GM12878 (cell line): ENCODE measurements at regions not wholly inside any gene's neighbourhood (a gene's known extent, or its start where the extent isn't known, plus 50 kb on each side); places are given as distances from the start of the nearest gene placed in this dataset.

Source experiments
- ATAC-seq: fragments of 200-7000 bp; cut with Tn5 transposase; 3 replicates; pipeline ENCODE4 v1.9.1; 2020; ENCODE audit warnings: mild to moderate bottlenecking, moderate library complexity
- BruUV-seq: library from RNA; stranded (reverse); fragments of 400-500 nt; replicated peaks from 2 replicates; lab custom pipeline; 2021; lab: Mats Ljungman, UMichigan
- CTCF ChIA-PET: fragments of 300-600 bp; sonication (Branson Sonifier 250); formaldehyde crosslinking; extraction: SDS; loops from one replicate; lab custom pipeline; 2021; ENCODE audit warnings: inconsistent platforms; lab: Yijun Ruan, JAX
- POLR2A ChIA-PET: fragments of 350-600 bp; formaldehyde crosslinking; extraction: SDS; loops from one replicate; lab custom pipeline; 2021; ENCODE audit warnings: inconsistent platforms; lab: Charles Lee
- RAD21 ChIA-PET: fragments of 300-600 bp; sonication (Branson Sonifier 250); formaldehyde crosslinking; loops from one replicate; lab custom pipeline; 2023; ENCODE audit warnings: antibody characterized with exemption; ENCODE audit not compliant: unreplicated experiment; lab: Charles Lee
- SMC1A ChIA-PET: fragments of 300-600 bp; sonication (Branson Sonifier 250); formaldehyde crosslinking; loops from one replicate; lab custom pipeline; 2023; ENCODE audit not compliant: unreplicated experiment, uncharacterized antibody; lab: Charles Lee
- DNase-seq: peaks from one replicate; pipeline ENCODE4 v3.0.0-alpha.2; 2011; ENCODE audit warnings: low read depth, low spot score
- FAIRE-seq: peaks from 3 replicates; lab custom pipeline; 2011; peaks lifted over from hg19 to GRCh38; lab: Jason Lieb, UNC
- H2AFZ ChIP-seq: 2 replicates; pipeline ENCODE4 v1.6.0; 2011; ENCODE audit warnings: low read depth, low read length, control low read depth; ENCODE audit not compliant: control insufficient read depth
- H3K27ac ChIP-seq: 2 replicates; pipeline ENCODE4 v1.5.1; 2011; ENCODE audit warnings: control low read depth; ENCODE audit not compliant: control insufficient read depth, insufficient read depth
- H3K27me3 ChIP-seq, 2 experiments: replicated peaks in 1 of 2; 2 replicates each; pipeline versions ENCODE4 v1.6.0 to v1.6.1; 2011; ENCODE audit warnings: low read length in 1 of 2; ENCODE audit not compliant: control insufficient read depth in 2 of 2, insufficient read depth in 2 of 2
- H3K36me3 ChIP-seq, 2 experiments: 2 replicates each; pipeline ENCODE4 v1.5.1; 2011; ENCODE audit warnings: low read length in 1 of 2; ENCODE audit not compliant: control insufficient read depth in 2 of 2, insufficient read depth in 2 of 2
- H3K4me1 ChIP-seq: 2 replicates; pipeline ENCODE4 v1.6.1; 2011; ENCODE audit warnings: mild to moderate bottlenecking, low read length, moderate library complexity, mixed read lengths; ENCODE audit not compliant: control insufficient read depth, insufficient read depth
- H3K4me2 ChIP-seq: 2 replicates; pipeline ENCODE4 v1.6.0; 2011; ENCODE audit warnings: control low read depth; ENCODE audit not compliant: control insufficient read depth, insufficient read depth
- H3K4me3 ChIP-seq: fragments of 200-600 bp; sonication (generic); 2 replicates; pipeline ENCODE4 v1.5.1; 2016
- H3K79me2 ChIP-seq: 2 replicates; pipeline ENCODE4 v1.6.0; 2011; ENCODE audit warnings: low read length; ENCODE audit not compliant: control insufficient read depth, insufficient read depth
- H3K9ac ChIP-seq: 2 replicates; pipeline ENCODE4 v1.8.0; 2011; ENCODE audit warnings: low read length, control low read depth, mixed read lengths; ENCODE audit not compliant: control insufficient read depth, insufficient read depth
- H3K9me3 ChIP-seq: replicated peaks from 3 replicates; pipeline ENCODE4 v1.5.1; 2011; ENCODE audit warnings: mild to moderate bottlenecking, low read length; ENCODE audit not compliant: control insufficient read depth, insufficient read depth
- H4K20me1 ChIP-seq: 2 replicates; pipeline ENCODE4 v1.6.0; 2011; ENCODE audit not compliant: control insufficient read depth, insufficient read depth
- BMI1 ChIP-seq: fragments of 450-650 bp; IDR thresholded peaks from 2 replicates; pipeline ENCODE4 v1.6.1; 2016; ENCODE audit warnings: mild to moderate bottlenecking, moderate library complexity, borderline replicate concordance
- CEBPB ChIP-seq, 2 experiments: fragments of 150-350 bp in 1 of 2; IDR thresholded peaks; 2 replicates each; pipeline ENCODE4 v1.6.1; 2012 to 2014; ENCODE audit warnings: low read depth in 2 of 2, low read length in 2 of 2, borderline replicate concordance in 1 of 2, inconsistent platforms in 1 of 2
- CREB1 ChIP-seq: IDR thresholded peaks from 2 replicates; pipeline ENCODE4 v1.6.1; 2012; ENCODE audit warnings: low read depth, mild to moderate bottlenecking, inconsistent platforms
- E4F1 ChIP-seq: fragments of 450-650 bp; IDR thresholded peaks from 2 replicates; pipeline ENCODE4 v1.6.1; 2018; ENCODE audit warnings: borderline replicate concordance, mild to moderate bottlenecking; ENCODE audit not compliant: partially characterized antibody
- HDAC6 ChIP-seq: fragments of 200-600 bp; sonication (generic); IDR thresholded peaks from one replicate; pipeline ENCODE4 v1.8.0; 2017; ENCODE audit warnings: antibody characterized with exemption; ENCODE audit not compliant: unreplicated experiment
- JUNB ChIP-seq: IDR thresholded peaks from 2 replicates; pipeline ENCODE4 v1.6.1; 2016; ENCODE audit warnings: antibody characterized with exemption, mild to moderate bottlenecking
- MXI1 ChIP-seq: fragments of 150-350 bp; IDR thresholded peaks from 2 replicates; pipeline ENCODE4 v1.6.1; 2011; ENCODE audit warnings: low read depth, mild to moderate bottlenecking, inconsistent platforms, low read length, improper control_type of control experiment
- SREBF2 ChIP-seq: IDR thresholded peaks from 2 replicates; pipeline ENCODE4 v1.6.1; 2012; ENCODE audit warnings: mild to moderate bottlenecking, low read length
- STAT3 ChIP-seq: IDR thresholded peaks from 2 replicates; pipeline ENCODE4 v1.6.1; 2011; ENCODE audit warnings: low read depth, low read length, improper control_type of control experiment
- SUPT20H ChIP-seq: IDR thresholded peaks from 2 replicates; pipeline ENCODE4 v1.6.1; 2011; ENCODE audit warnings: low read depth, mild to moderate bottlenecking, low read length, moderate library complexity, borderline replicate concordance; ENCODE audit not compliant: control insufficient read depth
- WGBS: methylation state at CpG from one replicate; pipeline ENCODE4 v1.1.6; 2016; ENCODE audit warnings: low lambda C conversion rate; ENCODE audit not compliant: insufficient replicate concordance, insufficient coverage; ENCODE audit errors: missing lambda C conversion rate; 5-methylcytosine and 5-hydroxymethylcytosine counted together
- in situ Hi-C: fragments of 300-500 bp; cut with MboI; formaldehyde crosslinking; loops from 9 replicates; pipeline ENCODE4 v1.14.3; 2018; ENCODE audit warnings: mixed read lengths
- intact Hi-C: fragments of 100-400 bp; cut with micrococcal nuclease; formaldehyde crosslinking; loops from one replicate; pipeline ENCODE4 v1.14.2; 2022; ENCODE audit not compliant: unreplicated experiment
- TF ChIP-seq, protein P1 (sequence below): fragments of 450-650 bp; IDR thresholded peaks from 2 replicates; pipeline ENCODE4 v1.6.1; 2017; ENCODE audit warnings: mild to moderate bottlenecking, moderate library complexity
- TF ChIP-seq, protein P2 (sequence below): fragments of 450-650 bp; formaldehyde crosslinking; IDR thresholded peaks from 2 replicates; pipeline ENCODE4 v1.5.0; 2022; ENCODE audit warnings: mild to moderate bottlenecking, missing genetic modification characterization

GRCh38 chr5:19193631-19194030, 794.4 kb downstream of the CDH18 start:
- Histone ChIP-seq H3K9ac (no peak overlapping the region), H3K9me3 (no peaks in the 10 kb centered on the region), H3K4me3 (no peak overlapping the region), H3K36me3 (no peaks in the 10 kb centered on the region), H3K27ac (no peak overlapping the region), H3K4me1 (no peaks in the 10 kb centered on the region), H3K4me2 (no peak overlapping the region), H3K79me2 (no peaks in the 10 kb centered on the region), H2AFZ (no peak overlapping the region), H4K20me1 (no peaks in the 10 kb centered on the region), H3K27me3 (no peaks in the 10 kb centered on the region)
- intact Hi-C loops (no loop called here), in situ Hi-C loops (no loop called here)
- ATAC-seq: no peak
- no peak for TF ChIP-seq SUPT20H
- no peak for TF ChIP-seq STAT3
- no peak for TF ChIP-seq JUNB
- no peak for TF ChIP-seq SREBF2
- TF ChIP-seq, protein P1, sequence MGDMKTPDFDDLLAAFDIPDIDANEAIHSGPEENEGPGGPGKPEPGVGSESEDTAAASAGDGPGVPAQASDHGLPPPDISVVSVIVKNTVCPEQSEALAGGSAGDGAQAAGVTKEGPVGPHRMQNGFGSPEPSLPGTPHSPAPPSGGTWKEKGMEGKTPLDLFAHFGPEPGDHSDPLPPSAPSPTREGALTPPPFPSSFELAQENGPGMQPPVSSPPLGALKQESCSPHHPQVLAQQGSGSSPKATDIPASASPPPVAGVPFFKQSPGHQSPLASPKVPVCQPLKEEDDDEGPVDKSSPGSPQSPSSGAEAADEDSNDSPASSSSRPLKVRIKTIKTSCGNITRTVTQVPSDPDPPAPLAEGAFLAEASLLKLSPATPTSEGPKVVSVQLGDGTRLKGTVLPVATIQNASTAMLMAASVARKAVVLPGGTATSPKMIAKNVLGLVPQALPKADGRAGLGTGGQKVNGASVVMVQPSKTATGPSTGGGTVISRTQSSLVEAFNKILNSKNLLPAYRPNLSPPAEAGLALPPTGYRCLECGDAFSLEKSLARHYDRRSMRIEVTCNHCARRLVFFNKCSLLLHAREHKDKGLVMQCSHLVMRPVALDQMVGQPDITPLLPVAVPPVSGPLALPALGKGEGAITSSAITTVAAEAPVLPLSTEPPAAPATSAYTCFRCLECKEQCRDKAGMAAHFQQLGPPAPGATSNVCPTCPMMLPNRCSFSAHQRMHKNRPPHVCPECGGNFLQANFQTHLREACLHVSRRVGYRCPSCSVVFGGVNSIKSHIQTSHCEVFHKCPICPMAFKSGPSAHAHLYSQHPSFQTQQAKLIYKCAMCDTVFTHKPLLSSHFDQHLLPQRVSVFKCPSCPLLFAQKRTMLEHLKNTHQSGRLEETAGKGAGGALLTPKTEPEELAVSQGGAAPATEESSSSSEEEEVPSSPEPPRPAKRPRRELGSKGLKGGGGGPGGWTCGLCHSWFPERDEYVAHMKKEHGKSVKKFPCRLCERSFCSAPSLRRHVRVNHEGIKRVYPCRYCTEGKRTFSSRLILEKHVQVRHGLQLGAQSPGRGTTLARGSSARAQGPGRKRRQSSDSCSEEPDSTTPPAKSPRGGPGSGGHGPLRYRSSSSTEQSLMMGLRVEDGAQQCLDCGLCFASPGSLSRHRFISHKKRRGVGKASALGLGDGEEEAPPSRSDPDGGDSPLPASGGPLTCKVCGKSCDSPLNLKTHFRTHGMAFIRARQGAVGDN: no peak
- TF ChIP-seq BMI1: no peak
- TF ChIP-seq, protein P2, sequence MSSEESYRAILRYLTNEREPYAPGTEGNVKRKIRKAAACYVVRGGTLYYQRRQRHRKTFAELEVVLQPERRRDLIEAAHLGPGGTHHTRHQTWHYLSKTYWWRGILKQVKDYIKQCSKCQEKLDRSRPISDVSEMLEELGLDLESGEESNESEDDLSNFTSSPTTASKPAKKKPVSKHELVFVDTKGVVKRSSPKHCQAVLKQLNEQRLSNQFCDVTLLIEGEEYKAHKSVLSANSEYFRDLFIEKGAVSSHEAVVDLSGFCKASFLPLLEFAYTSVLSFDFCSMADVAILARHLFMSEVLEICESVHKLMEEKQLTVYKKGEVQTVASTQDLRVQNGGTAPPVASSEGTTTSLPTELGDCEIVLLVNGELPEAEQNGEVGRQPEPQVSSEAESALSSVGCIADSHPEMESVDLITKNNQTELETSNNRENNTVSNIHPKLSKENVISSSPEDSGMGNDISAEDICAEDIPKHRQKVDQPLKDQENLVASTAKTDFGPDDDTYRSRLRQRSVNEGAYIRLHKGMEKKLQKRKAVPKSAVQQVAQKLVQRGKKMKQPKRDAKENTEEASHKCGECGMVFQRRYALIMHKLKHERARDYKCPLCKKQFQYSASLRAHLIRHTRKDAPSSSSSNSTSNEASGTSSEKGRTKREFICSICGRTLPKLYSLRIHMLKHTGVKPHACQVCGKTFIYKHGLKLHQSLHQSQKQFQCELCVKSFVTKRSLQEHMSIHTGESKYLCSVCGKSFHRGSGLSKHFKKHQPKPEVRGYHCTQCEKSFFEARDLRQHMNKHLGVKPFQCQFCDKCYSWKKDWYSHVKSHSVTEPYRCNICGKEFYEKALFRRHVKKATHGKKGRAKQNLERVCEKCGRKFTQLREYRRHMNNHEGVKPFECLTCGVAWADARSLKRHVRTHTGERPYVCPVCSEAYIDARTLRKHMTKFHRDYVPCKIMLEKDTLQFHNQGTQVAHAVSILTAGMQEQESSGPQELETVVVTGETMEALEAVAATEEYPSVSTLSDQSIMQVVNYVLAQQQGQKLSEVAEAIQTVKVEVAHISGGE (CRISPR knock-in tag): no peak
- no peak for TF ChIP-seq CEBPB (IDR thresholded peaks at IDR 0.05; ENCODE audit: borderline replicate concordance in 1 of 2, low read depth in 2 of 2, low read length in 2 of 2)
- TF ChIP-seq MXI1: no peak
- TF ChIP-seq HDAC6: no peak
- no peak for TF ChIP-seq E4F1
- TF ChIP-seq CREB1: no peak
- no peak for FAIRE-seq
- SMC1A ChIA-PET: interaction anchor here (1.0 kb wide), 1 partner anchor 20 kb away, joined by 3 read pairs; no protein-coding TSS in a partner anchor
- WGBS: 47% methylated on average over 2 of the region's 2 CpGs
- RAD21 ChIA-PET: no interaction called here
- no TSS peak for BruUV-seq
- CTCF ChIA-PET: no interaction called here
- DNase-seq: no peak
- POLR2A ChIA-PET: no interaction called here
